Stomach smooth muscle (tissue), 2 donors: ENCODE measurements at regions not wholly inside any gene's neighbourhood (a gene's known extent, or its start where the extent isn't known, plus 50 kb on each side); places are given as distances from the start of the nearest gene placed in this dataset.

Experiments
- H3K27ac ChIP-seq: one replicate; pipeline ENCODE4 v1.7.0; 2013; ENCODE audit warnings: mild to moderate bottlenecking, low read length, inconsistent platforms
- H3K27me3 ChIP-seq, 2 donors: one replicate each; pipeline ENCODE4 v1.7.0; 2013; ENCODE audit warnings: low read length in 2 of 2; ENCODE audit not compliant: insufficient read depth in 2 of 2, control insufficient read depth in 1 of 2
- H3K36me3 ChIP-seq, 2 donors: one replicate each; pipeline ENCODE4 v1.7.0; 2013; ENCODE audit warnings: low read length in 2 of 2; ENCODE audit not compliant: control insufficient read depth in 2 of 2, insufficient read depth in 2 of 2
- H3K4me1 ChIP-seq: one replicate; pipeline ENCODE4 v1.7.0; 2013; ENCODE audit warnings: low read length; ENCODE audit not compliant: control insufficient read depth, insufficient read depth
- H3K4me3 ChIP-seq, 2 donors: one replicate each; pipeline ENCODE4 v1.7.0; 2013; ENCODE audit warnings: low read length in 2 of 2
- H3K9ac ChIP-seq, 2 donors: one replicate each; pipeline ENCODE4 v1.7.0; 2013; ENCODE audit warnings: low read length in 2 of 2, mild to moderate bottlenecking in 1 of 2
- H3K9me3 ChIP-seq, 2 donors: one replicate each; pipeline ENCODE4 v1.7.0; 2013; ENCODE audit warnings: low read length in 2 of 2; ENCODE audit not compliant: control insufficient read depth in 2 of 2
- donor health status: healthy.
- donor health status: Pancreatic carcinoma.

GRCh38 chr11:13117344-13117743 lies 108.2 kb downstream of the RASSF10 start:
- H3K9me3 ChIP-seq = no peaks in the 10 kb centered on the region
- H3K9ac ChIP-seq = no peak overlapping the region
- no peak overlapping the region for H3K27ac ChIP-seq
- no peak overlapping the region for H3K4me3 ChIP-seq
- H3K27me3 ChIP-seq = peaks cover 0 to 2% of the 10 kb centered on the region in 2 donors
- no peaks in the 10 kb centered on the region for H3K4me1 ChIP-seq
- H3K36me3 ChIP-seq = no peaks in the 10 kb centered on the region

GRCh38 chr11:13118194-13118593 lies 109.1 kb downstream of the RASSF10 start:
- no peaks in the 10 kb centered on the region for H3K36me3 ChIP-seq
- H3K4me3 ChIP-seq = no peak overlapping the region
- H3K27ac ChIP-seq = no peak overlapping the region
- H3K4me1 ChIP-seq = no peaks in the 10 kb centered on the region
- peaks cover 0 to 4% of the 10 kb centered on the region in 2 donors for H3K27me3 ChIP-seq
- no peak overlapping the region for H3K9ac ChIP-seq
- peaks cover 3 to 4% of the 10 kb centered on the region in 2 donors for H3K9me3 ChIP-seq

DNA sequence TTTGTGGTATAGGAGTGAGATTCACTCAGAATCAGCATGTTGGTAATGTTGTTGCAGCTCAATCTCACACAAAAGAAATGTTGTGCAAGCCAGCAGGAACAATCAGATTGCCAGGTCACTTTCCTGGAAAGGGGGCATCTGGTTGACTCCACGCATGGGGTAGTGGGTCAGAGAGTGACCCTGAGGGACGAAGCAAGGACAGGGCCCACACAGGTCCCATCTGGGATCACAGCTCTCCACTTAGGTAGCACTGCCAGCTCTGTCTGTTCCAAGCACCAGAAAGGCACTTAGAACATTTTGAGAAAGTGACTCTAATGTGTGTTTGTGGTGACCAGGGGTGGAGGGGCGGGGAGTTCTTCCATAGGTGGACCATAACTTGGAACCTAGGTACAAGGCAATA lies 109.5 kb downstream of the RASSF10 start:
- Histone ChIP-seq H3K9ac (no peak overlapping the region), H3K36me3 (no peaks in the 10 kb centered on the region), H3K27ac (no peak overlapping the region), H3K4me3 (no peak overlapping the region), H3K9me3 (peaks cover 4 to 5% of the 10 kb centered on the region in 2 donors), H3K4me1 (no peaks in the 10 kb centered on the region), H3K27me3 (peaks cover 0 to 4% of the 10 kb centered on the region in 2 donors)

DNA sequence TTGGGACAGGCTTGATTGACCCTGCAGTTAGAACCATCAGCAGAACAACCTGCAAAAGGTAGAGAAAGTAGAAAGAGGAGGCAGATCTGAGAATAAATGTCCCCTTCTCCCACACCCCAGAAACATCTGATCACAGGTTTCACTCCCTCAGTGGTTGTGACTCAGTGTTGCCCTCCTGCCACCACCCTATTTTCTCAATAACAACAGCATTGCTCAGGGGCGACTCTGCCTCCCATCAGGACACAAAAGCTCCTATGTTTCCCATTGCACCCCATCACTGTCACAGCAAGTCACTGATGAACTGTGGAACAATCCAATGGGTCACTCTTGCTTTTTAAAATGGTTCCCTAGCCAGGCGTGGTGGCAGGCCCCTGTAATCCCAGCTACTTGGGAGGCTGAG lies 110.2 kb downstream of the RASSF10 start:
- Histone ChIP-seq H3K9ac (no peak overlapping the region), H3K27me3 (peaks cover 0 to 4% of the 10 kb centered on the region in 2 donors), H3K36me3 (no peaks in the 10 kb centered on the region), H3K9me3 (peaks cover 4 to 5% of the 10 kb centered on the region in 2 donors), H3K27ac (no peak overlapping the region), H3K4me3 (no peak overlapping the region), H3K4me1 (no peaks in the 10 kb centered on the region)

GRCh38 chr11:13119941-13120520 lies 110.9 kb downstream of the RASSF10 start:
- peaks cover 0 to 4% of the 10 kb centered on the region in 2 donors for H3K27me3 ChIP-seq
- no peak overlapping the region for H3K27ac ChIP-seq
- no peak overlapping the region for H3K9ac ChIP-seq
- no peaks in the 10 kb centered on the region for H3K4me1 ChIP-seq
- H3K4me3 ChIP-seq = no peak overlapping the region
- peaks cover 4 to 5% of the 10 kb centered on the region in 2 donors for H3K9me3 ChIP-seq
- H3K36me3 ChIP-seq = no peaks in the 10 kb centered on the region

DNA sequence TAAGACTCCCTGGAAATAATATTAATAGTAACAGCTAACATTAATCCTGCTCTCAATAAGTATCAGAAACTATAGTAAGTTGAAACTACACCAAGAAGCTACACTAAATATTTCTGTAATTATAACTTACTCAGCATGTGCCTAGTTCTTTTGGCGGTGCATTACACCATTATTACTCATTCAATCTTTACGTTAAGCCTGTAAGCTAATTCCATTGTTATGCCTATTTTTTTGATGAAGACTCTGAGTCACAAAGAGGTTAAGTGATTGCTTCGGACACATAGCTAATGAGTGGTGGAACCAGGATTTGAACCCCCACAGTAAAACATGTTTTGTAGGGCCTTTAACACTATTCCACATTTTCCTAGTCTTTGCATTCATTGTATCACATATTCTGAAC lies 111.6 kb downstream of the RASSF10 start:
- Histone ChIP-seq H3K4me1 (no peaks in the 10 kb centered on the region), H3K27me3 (peaks cover 0 to 4% of the 10 kb centered on the region in 2 donors), H3K9me3 (peaks cover 4 to 5% of the 10 kb centered on the region in 2 donors), H3K4me3 (no peak overlapping the region), H3K36me3 (no peaks in the 10 kb centered on the region), H3K27ac (no peak overlapping the region), H3K9ac (no peak overlapping the region)

GRCh38 chr11:13126430-13126829 lies 117.3 kb downstream of the RASSF10 start:
- Histone ChIP-seq H3K36me3 (no peaks in the 10 kb centered on the region), H3K4me3 (no peak overlapping the region), H3K27me3 (peaks cover 0 to 5% of the 10 kb centered on the region in 2 donors), H3K4me1 (no peaks in the 10 kb centered on the region), H3K9me3 (peaks cover 4 to 5% of the 10 kb centered on the region in 2 donors), H3K27ac (no peak overlapping the region), H3K9ac (no peak overlapping the region)

GRCh38 chr11:13127161-13127560 lies 118.0 kb downstream of the RASSF10 start:
- peaks cover 0 to 5% of the 10 kb centered on the region in 2 donors for H3K27me3 ChIP-seq
- H3K27ac ChIP-seq = no peak overlapping the region
- H3K9ac ChIP-seq = no peak overlapping the region
- H3K4me3 ChIP-seq = no peak overlapping the region
- H3K4me1 ChIP-seq = no peaks in the 10 kb centered on the region
- H3K36me3 ChIP-seq = no peaks in the 10 kb centered on the region
- peaks cover 4 to 5% of the 10 kb centered on the region in 2 donors for H3K9me3 ChIP-seq

- no peaks in the 10 kb centered on the region for H3K36me3 ChIP-seq
- H3K9me3 ChIP-seq = no peaks in the 10 kb centered on the region
- no peak overlapping the region for H3K9ac ChIP-seq
- no peaks in the 10 kb centered on the region for H3K4me1 ChIP-seq
- H3K27ac ChIP-seq = no peak overlapping the region
- peaks cover 0 to 3% of the 10 kb centered on the region in 2 donors for H3K27me3 ChIP-seq
- no peak overlapping the region for H3K4me3 ChIP-seq
Measured at GRCh38 chr11:13128354-13128753, 119.2 kb downstream of the RASSF10 start.

- H3K27ac ChIP-seq = no peak overlapping the region
Measured at GRCh38 chr11:13134066-13134465, 125.0 kb downstream of the RASSF10 start.

GRCh38 chr11:13134886-13135285 lies 125.8 kb downstream of the RASSF10 start:
- peaks cover 8% of the 10 kb centered on the region for H3K4me1 ChIP-seq
- H3K36me3 ChIP-seq = no peaks in the 10 kb centered on the region
- no peak overlapping the region for H3K4me3 ChIP-seq
- no peak overlapping the region for H3K9ac ChIP-seq
- H3K27ac ChIP-seq = no peak overlapping the region
- no peaks in the 10 kb centered on the region for H3K27me3 ChIP-seq
- H3K9me3 ChIP-seq = no peaks in the 10 kb centered on the region

More at GRCh38 chr11:13134066-13134465, 125.0 kb downstream of the RASSF10 start:
- H3K9me3 ChIP-seq = no peaks in the 10 kb centered on the region
- no peaks in the 10 kb centered on the region for H3K36me3 ChIP-seq
- no peaks in the 10 kb centered on the region for H3K27me3 ChIP-seq
- peaks cover 8% of the 10 kb centered on the region for H3K4me1 ChIP-seq
- H3K4me3 ChIP-seq = no peak overlapping the region
- H3K9ac ChIP-seq = no peak overlapping the region
